NB4 (cell line): ENCODE measurements at regions not wholly inside any gene's neighbourhood (a gene's known extent, or its start where the extent isn't known, plus 50 kb on each side); places are given as distances from the start of the nearest gene placed in this dataset.

Experiments
- MAX ChIP-seq: IDR thresholded peaks from 2 replicates; pipeline ENCODE4 v1.6.1; 2011; ENCODE audit warnings: low read depth, low read length
- POLR2A ChIP-seq: IDR thresholded peaks from 2 replicates; pipeline ENCODE4 v1.6.1; 2011; ENCODE audit warnings: mild to moderate bottlenecking; ENCODE audit not compliant: insufficient read length; ENCODE audit errors: extremely low read depth
- TF ChIP-seq, protein P1 (sequence below): IDR thresholded peaks from one replicate; pipeline ENCODE4 v1.5.1; 2012; ENCODE audit warnings: low read depth, low read length

DNA sequence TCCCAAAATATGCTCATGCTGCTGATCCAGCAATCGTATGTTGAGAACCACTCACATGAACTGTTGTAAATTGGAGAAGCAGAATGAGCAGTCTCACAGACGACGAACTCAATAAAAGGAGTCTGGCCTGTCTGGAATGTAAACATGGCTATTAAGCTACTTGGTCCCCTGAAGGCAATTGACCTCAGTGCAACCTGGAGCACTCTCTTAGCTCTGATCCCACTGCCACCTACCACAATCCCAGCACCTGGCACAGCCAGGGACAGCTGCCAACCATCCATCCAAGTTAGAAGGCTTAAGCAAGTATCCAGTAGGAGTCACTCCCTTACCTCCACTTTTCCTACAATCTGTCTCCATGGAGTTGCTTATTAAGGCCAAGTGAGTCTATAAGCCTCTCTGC is 406.9 kb upstream of the CLEC14A start:
- TF ChIP-seq, protein P1, sequence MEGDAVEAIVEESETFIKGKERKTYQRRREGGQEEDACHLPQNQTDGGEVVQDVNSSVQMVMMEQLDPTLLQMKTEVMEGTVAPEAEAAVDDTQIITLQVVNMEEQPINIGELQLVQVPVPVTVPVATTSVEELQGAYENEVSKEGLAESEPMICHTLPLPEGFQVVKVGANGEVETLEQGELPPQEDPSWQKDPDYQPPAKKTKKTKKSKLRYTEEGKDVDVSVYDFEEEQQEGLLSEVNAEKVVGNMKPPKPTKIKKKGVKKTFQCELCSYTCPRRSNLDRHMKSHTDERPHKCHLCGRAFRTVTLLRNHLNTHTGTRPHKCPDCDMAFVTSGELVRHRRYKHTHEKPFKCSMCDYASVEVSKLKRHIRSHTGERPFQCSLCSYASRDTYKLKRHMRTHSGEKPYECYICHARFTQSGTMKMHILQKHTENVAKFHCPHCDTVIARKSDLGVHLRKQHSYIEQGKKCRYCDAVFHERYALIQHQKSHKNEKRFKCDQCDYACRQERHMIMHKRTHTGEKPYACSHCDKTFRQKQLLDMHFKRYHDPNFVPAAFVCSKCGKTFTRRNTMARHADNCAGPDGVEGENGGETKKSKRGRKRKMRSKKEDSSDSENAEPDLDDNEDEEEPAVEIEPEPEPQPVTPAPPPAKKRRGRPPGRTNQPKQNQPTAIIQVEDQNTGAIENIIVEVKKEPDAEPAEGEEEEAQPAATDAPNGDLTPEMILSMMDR, result no peak
- no peak for TF ChIP-seq MAX
- no peak for TF ChIP-seq POLR2A
